Mammary epithelial cell (primary cell): ENCODE measurements at regions not wholly inside any gene's neighbourhood (a gene's known extent, or its start where the extent isn't known, plus 50 kb on each side); places are given as distances from the start of the nearest gene placed in this dataset.

ENCODE experiments used
- EZH2 ChIP-seq: IDR thresholded peaks from 2 replicates; pipeline ENCODE4 v1.6.1; 2012; ENCODE audit warnings: low read length, inconsistent platforms, borderline replicate concordance
- TF ChIP-seq, protein P1 (sequence below), 2 donors: IDR thresholded peaks in 1 of 2; conservative IDR thresholded peaks in 1 of 2; 2 replicates each; pipeline ENCODE4 v1.5.1; 2011 to 2012; ENCODE audit warnings: inconsistent platforms in 2 of 2, low read length in 2 of 2, mild to moderate bottlenecking in 2 of 2, control low read depth in 1 of 2, low read depth in 1 of 2; ENCODE audit not compliant: insufficient read depth in 1 of 2; ENCODE audit errors: extremely low read depth in 1 of 2

- TF ChIP-seq, protein P1, sequence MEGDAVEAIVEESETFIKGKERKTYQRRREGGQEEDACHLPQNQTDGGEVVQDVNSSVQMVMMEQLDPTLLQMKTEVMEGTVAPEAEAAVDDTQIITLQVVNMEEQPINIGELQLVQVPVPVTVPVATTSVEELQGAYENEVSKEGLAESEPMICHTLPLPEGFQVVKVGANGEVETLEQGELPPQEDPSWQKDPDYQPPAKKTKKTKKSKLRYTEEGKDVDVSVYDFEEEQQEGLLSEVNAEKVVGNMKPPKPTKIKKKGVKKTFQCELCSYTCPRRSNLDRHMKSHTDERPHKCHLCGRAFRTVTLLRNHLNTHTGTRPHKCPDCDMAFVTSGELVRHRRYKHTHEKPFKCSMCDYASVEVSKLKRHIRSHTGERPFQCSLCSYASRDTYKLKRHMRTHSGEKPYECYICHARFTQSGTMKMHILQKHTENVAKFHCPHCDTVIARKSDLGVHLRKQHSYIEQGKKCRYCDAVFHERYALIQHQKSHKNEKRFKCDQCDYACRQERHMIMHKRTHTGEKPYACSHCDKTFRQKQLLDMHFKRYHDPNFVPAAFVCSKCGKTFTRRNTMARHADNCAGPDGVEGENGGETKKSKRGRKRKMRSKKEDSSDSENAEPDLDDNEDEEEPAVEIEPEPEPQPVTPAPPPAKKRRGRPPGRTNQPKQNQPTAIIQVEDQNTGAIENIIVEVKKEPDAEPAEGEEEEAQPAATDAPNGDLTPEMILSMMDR (conservative IDR thresholded peaks at IDR 0.05 in 1 of 2, IDR thresholded peaks at IDR 0.05 in 1 of 2; ENCODE audit: extremely low read depth in 1 of 2, insufficient read depth in 1 of 2, low read depth in 1 of 2, low read length in 2 of 2) = no peak
- TF ChIP-seq EZH2 = no peak
Measured at GRCh38 chr4:189131118-189131517, 809.6 kb upstream of the FRG1 start.
